Keratinocyte (primary cell): ENCODE measurements at regions not wholly inside any gene's neighbourhood (a gene's known extent, or its start where the extent isn't known, plus 50 kb on each side); places are given as distances from the start of the nearest gene placed in this dataset.

Experiments used
- DNase-seq: peaks from one replicate; pipeline ENCODE4 v3.0.0-alpha.2; 2011; ENCODE audit warnings: low read depth, missing footprints, low spot score
- FAIRE-seq: peaks from 2 replicates; lab custom pipeline; 2011; peaks lifted over from hg19 to GRCh38; lab: Jason Lieb, UNC
- H2AFZ ChIP-seq: 2 replicates; pipeline ENCODE4 v1.6.0; 2012; ENCODE audit warnings: low read length, control low read depth, inconsistent platforms; ENCODE audit not compliant: control insufficient read depth
- H3K27ac ChIP-seq: 2 replicates; pipeline ENCODE4 v1.5.1; 2011; ENCODE audit warnings: low read length; ENCODE audit not compliant: control insufficient read depth, insufficient read depth
- H3K27me3 ChIP-seq: 3 replicates; pipeline ENCODE4 v1.6.0; 2011; ENCODE audit warnings: low read length; ENCODE audit not compliant: control insufficient read depth, insufficient read depth; ENCODE audit errors: extremely low read depth
- H3K36me3 ChIP-seq, 2 experiments: 2 replicates in 1 of 2; 3 replicates in 1 of 2; pipeline ENCODE4 v1.5.1; 2011; ENCODE audit warnings: low read length in 2 of 2, mild to moderate bottlenecking in 1 of 2; ENCODE audit not compliant: control insufficient read depth in 2 of 2, insufficient read depth in 2 of 2; ENCODE audit errors: extremely low read depth in 1 of 2
- H3K4me1 ChIP-seq: 3 replicates; pipeline ENCODE4 v1.5.1; 2011; ENCODE audit warnings: low read length; ENCODE audit not compliant: control insufficient read depth, insufficient read depth; ENCODE audit errors: extremely low read depth
- H3K4me2 ChIP-seq: 3 replicates; pipeline ENCODE4 v1.6.0; 2011; ENCODE audit warnings: low read depth, low read length; ENCODE audit not compliant: control insufficient read depth, insufficient read depth; ENCODE audit errors: extremely low read depth
- H3K4me3 ChIP-seq, 3 experiments: fragments of 200-600 bp in 1 of 3; sonication (generic) in 1 of 3; 2 replicates in 2 of 3; 3 replicates in 1 of 3; pipeline ENCODE4 v1.5.1; 2011 to 2016; ENCODE audit warnings: low read length in 3 of 3, mild to moderate bottlenecking in 3 of 3, control low read depth in 2 of 3, inconsistent platforms in 1 of 3, low read depth in 1 of 3, mixed read lengths in 1 of 3, mixed run types in 1 of 3, moderate library complexity in 1 of 3; ENCODE audit not compliant: control insufficient read depth in 2 of 3, insufficient read depth in 2 of 3; ENCODE audit errors: extremely low read depth in 1 of 3
- H3K79me2 ChIP-seq: 2 replicates; pipeline ENCODE4 v1.6.0; 2012; ENCODE audit warnings: low read length; ENCODE audit not compliant: control insufficient read depth, insufficient read depth
- H3K9ac ChIP-seq: 3 replicates; pipeline ENCODE4 v1.6.0; 2011; ENCODE audit warnings: low read length; ENCODE audit not compliant: control insufficient read depth, insufficient read depth; ENCODE audit errors: extremely low read depth
- H3K9me1 ChIP-seq: 3 replicates; pipeline ENCODE4 v1.6.0; 2011; ENCODE audit warnings: low read length; ENCODE audit not compliant: control insufficient read depth, insufficient read depth; ENCODE audit errors: extremely low read depth
- H3K9me3 ChIP-seq: 2 replicates; pipeline ENCODE4 v1.5.1; 2012; ENCODE audit warnings: low read depth, low read length; ENCODE audit not compliant: control insufficient read depth
- H4K20me1 ChIP-seq: 3 replicates; pipeline ENCODE4 v1.6.0; 2011; ENCODE audit warnings: low read length; ENCODE audit not compliant: control insufficient read depth, insufficient read depth; ENCODE audit errors: extremely low read depth
- EZH2 ChIP-seq: IDR thresholded peaks from one replicate; pipeline ENCODE4 v1.6.1; 2012; ENCODE audit warnings: inconsistent platforms, mild to moderate bottlenecking, low read length, moderate library complexity
- dilution Hi-C: fragments of 300-500 bp; cut with MboI; formaldehyde crosslinking; loops from one replicate; pipeline ENCODE4 v1.7.0; 2020; ENCODE audit warnings: low sequenced_read_pairs; ENCODE audit not compliant: extremely low pct_ligation_motif_present
- TF ChIP-seq, protein P1 (sequence below), 3 experiments: IDR thresholded peaks in 1 of 3; conservative IDR thresholded peaks in 1 of 3; optimal IDR thresholded peaks in 1 of 3; 2 replicates in 2 of 3; 3 replicates in 1 of 3; pipeline versions ENCODE3 to v1.5.1; 2011; ENCODE audit warnings: low read length in 3 of 3, mild to moderate bottlenecking in 3 of 3, moderate library complexity in 2 of 3, control low read depth in 1 of 3, inconsistent platforms in 1 of 3; ENCODE audit not compliant: insufficient read depth in 2 of 3; ENCODE audit errors: extremely low read depth in 1 of 3

DNA sequence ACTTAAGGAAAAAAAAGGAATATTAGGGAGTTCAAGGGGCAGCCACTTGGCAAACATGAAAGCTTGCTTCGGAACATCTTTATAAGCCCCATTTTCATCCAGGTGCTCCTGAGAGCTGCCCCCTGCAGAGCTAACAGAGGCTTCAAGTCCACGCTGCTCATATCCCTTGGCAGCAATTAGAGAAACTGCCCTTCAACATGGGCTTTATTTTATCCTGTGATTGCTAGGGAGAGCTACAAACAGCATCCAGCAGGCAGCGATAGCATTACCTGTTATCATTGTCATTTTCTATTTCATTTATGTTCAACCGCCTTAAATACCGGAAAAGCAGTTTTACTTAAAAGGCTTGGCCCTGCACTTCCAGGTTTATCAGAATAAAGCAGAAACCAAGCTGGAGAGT is 68.4 kb upstream of the MCTP2 start:
- no peaks in the 10 kb centered on the region for H3K36me3 ChIP-seq
- no peaks in the 10 kb centered on the region for H3K79me2 ChIP-seq
- no peak for FAIRE-seq

DNA sequence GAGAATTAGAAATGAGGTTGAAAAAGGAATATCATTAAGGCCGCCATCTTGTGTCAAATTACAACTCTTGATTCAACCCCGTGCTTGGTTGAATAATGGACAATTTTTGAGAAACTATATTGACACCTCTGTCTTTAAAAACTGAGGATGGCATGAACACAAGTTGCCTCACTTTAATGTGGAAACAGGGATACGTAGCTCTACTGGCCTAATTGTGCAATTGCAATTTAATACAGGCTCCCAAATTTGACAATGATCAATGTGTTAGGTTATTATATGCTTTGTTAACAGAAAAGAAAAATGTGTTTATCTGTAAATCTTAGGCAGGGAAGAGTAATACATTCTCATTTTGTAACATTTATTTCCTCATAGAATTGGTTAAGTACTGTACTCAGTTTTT is 77.1 kb upstream of the MCTP2 start:
- dilution Hi-C loops: no loop called here
- Histone ChIP-seq H3K27ac (no peak overlapping the region), H4K20me1 (no peaks in the 10 kb centered on the region), H3K27me3 (no peaks in the 10 kb centered on the region), H2AFZ (no peak overlapping the region), H3K36me3 (no peaks in the 10 kb centered on the region), H3K4me2 (no peak overlapping the region), H3K9me1 (no peaks in the 10 kb centered on the region), H3K9me3 (no peaks in the 10 kb centered on the region), H3K9ac (no peak overlapping the region), H3K79me2 (no peaks in the 10 kb centered on the region), H3K4me3 (no peak overlapping the region), H3K4me1 (no peaks in the 10 kb centered on the region)
- no peak for FAIRE-seq
- TF ChIP-seq EZH2: no peak
- TF ChIP-seq, protein P1, sequence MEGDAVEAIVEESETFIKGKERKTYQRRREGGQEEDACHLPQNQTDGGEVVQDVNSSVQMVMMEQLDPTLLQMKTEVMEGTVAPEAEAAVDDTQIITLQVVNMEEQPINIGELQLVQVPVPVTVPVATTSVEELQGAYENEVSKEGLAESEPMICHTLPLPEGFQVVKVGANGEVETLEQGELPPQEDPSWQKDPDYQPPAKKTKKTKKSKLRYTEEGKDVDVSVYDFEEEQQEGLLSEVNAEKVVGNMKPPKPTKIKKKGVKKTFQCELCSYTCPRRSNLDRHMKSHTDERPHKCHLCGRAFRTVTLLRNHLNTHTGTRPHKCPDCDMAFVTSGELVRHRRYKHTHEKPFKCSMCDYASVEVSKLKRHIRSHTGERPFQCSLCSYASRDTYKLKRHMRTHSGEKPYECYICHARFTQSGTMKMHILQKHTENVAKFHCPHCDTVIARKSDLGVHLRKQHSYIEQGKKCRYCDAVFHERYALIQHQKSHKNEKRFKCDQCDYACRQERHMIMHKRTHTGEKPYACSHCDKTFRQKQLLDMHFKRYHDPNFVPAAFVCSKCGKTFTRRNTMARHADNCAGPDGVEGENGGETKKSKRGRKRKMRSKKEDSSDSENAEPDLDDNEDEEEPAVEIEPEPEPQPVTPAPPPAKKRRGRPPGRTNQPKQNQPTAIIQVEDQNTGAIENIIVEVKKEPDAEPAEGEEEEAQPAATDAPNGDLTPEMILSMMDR (optimal IDR thresholded peaks at IDR 0.05 in 1 of 3, IDR thresholded peaks at IDR 0.05 in 1 of 3, conservative IDR thresholded peaks at IDR 0.05 in 1 of 3; ENCODE audit: extremely low read depth in 1 of 3, insufficient read depth in 2 of 3, low read length in 3 of 3): peak in 1 of 3 experiments; percentile 26
- DNase-seq: no peak

More for the DNA sequence above, 68.4 kb upstream of the MCTP2 start:
- H2AFZ ChIP-seq: no peak overlapping the region
- H3K4me1 ChIP-seq: no peaks in the 10 kb centered on the region
- no peak overlapping the region for H3K4me3 ChIP-seq
- no peak overlapping the region for H3K27ac ChIP-seq
- no peaks in the 10 kb centered on the region for H3K9me3 ChIP-seq
- no peaks in the 10 kb centered on the region for H4K20me1 ChIP-seq
- dilution Hi-C loops: no loop called here
- TF ChIP-seq, protein P1 (optimal IDR thresholded peaks at IDR 0.05 in 1 of 3, IDR thresholded peaks at IDR 0.05 in 1 of 3, conservative IDR thresholded peaks at IDR 0.05 in 1 of 3; ENCODE audit: extremely low read depth in 1 of 3, insufficient read depth in 2 of 3, low read length in 3 of 3): no peak
- no peaks in the 10 kb centered on the region for H3K9me1 ChIP-seq
- no peak overlapping the region for H3K4me2 ChIP-seq
- H3K9ac ChIP-seq: no peak overlapping the region
- H3K27me3 ChIP-seq: no peaks in the 10 kb centered on the region
- no peak for DNase-seq
